Body of pancreas (tissue), 4 donors: ENCODE measurements at regions not wholly inside any gene's neighbourhood (a gene's known extent, or its start where the extent isn't known, plus 50 kb on each side); places are given as distances from the start of the nearest gene placed in this dataset.

Experiments
- CTCF ChIP-seq, 7 experiments: fragments of 450-650 bp in 4 of 7; fragments of 200-600 bp in 3 of 7; sonication (generic) in 3 of 7; IDR thresholded peaks; one replicate each; pipeline ENCODE4 v1.5.1; 2016 to 2019; ENCODE audit warnings: antibody characterized with exemption in 7 of 7
- POLR2A ChIP-seq, 3 donors: fragments of 450-650 bp; IDR thresholded peaks; one replicate each; pipeline ENCODE4 v1.6.1; 2016; ENCODE audit warnings: antibody characterized with exemption in 3 of 3, mild to moderate bottlenecking in 2 of 3

DNA sequence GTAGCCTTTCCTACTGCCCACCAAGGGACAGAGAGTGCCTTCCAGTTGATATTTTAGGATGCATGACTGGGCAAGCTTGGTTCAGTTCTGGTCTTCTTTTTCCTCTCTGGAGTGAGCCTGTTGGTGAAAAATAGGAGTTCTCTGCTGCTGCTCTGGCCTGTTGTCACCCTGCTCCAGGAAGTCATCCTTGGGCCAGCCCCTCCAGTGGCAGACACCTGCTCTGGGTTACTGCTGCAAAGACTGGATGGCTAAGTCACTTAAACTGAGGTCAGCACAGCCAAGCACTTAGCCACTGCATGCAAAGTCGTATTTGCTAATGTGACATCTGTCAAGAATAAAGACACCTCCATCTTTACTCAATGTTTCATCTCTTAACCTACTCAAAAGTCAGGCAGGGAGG, 219.6 kb upstream of the ID2 start:
- TF ChIP-seq CTCF (IDR thresholded peaks at IDR 0.05): no peak
- no peak for TF ChIP-seq POLR2A (IDR thresholded peaks at IDR 0.05)
